HuH-7 (cell line): ENCODE measurements at regions not wholly inside any gene's neighbourhood (a gene's known extent, or its start where the extent isn't known, plus 50 kb on each side); places are given as distances from the start of the nearest gene placed in this dataset.
"Not testable (repeated sequence)": the region's sequence is repeated elsewhere in the genome, so short reads cannot be mapped to it uniquely, and the experiment has no call there.

Experiments used
- DNase-seq: peaks from one replicate; pipeline ENCODE4 v3.0.0; 2011; ENCODE audit warnings: low spot score

DNA sequence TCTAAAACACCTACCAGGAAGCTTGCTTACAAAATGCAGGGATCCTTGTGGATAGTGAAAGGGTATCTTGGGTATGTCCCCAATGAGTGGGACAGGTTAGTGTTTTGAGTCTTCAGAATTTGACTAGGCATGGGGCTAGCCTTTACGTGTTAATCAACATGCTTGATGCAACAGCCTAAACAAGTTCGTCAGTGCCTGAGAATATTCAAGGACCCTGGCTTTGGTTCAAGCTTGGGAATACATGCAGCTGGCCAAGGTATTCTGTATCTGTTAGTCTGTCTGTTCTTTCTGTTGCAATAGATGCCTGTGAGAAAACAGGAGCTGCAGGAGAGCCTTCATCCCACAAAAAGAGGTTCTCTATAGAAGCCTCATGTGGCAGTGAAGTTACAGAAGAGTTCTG lies 149.5 kb downstream of the CCNG2 start:
- no peak for DNase-seq

DNA sequence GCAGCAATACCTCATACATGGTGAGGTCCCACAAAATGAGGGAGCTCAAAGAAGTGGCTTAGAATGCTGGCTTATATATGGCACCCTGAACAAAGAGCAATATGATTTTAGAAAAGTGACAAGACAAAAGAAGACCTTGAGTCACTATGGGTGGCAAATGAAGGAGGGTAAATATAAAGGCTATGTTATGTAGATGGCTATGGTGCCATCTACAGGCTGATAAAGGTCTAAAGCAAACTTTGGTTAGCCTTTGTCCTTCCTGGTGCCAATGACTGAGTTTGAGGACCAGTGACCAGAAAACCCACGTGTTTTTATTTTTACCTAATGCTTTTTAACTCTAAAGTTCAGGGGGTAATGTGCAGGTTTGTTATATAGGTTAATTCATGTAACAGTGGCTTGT lies 151.8 kb downstream of the CCNG2 start:
- DNase-seq: peak; percentile 20

DNA sequence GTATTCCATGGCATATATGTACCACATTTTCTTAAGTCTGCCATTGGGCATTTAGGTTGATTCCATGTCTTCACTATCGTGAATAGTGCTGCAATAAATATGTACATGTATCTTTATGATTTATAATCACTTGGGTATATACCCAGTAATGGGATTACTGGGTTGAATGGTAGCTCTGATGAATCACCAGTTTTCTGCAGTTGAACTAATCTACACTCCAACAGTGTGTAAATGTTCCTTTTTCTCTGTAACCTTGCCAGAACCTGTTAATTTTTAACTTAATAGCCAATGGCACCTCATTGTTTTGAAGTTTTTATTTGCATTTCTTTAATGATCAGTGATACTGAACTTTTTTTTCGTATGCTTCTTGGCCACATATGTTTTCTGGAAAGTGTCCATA lies 152.5 kb downstream of the CCNG2 start:
- DNase-seq: no peak

DNA sequence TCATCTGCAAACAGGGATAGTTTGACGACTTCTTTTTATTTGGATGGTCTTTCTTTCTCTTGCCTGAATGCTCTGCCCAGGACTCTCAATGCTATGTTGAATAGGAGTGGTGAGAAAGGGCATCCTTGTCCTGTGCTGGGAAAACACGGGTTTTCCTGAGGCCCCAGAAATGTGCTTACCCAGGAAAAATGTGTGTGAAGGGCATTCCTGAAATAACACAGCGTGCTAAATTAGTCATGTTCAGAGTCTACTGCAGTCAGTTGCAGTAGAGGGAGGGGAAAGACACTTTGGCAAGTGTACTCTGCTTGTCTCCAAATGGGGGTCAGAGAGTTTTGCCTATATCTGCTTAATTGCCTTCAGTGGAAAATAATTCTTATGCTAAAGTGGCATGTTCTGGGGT lies 153.9 kb downstream of the CCNG2 start:
- DNase-seq: no peak

DNA sequence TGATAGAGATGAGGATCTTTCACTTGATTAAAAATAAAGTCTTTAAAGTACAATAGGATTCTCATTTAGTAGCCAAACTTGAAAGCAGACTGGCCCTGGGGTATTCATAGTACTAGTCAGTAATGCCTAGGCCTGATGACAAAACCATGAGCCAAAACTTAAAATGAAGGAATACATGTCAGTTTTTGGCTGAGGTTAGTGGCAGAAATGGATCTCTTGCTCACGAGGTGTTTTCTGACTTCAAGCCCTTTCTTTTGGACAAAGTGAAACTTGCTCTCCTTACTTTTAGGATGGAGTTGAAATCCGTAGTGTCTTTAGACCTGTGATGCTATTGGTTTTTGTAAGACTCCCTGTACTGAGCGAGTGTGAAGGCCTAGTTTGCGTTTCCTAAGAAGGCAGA lies 157.7 kb downstream of the CCNG2 start:
- DNase-seq: no peak

DNA sequence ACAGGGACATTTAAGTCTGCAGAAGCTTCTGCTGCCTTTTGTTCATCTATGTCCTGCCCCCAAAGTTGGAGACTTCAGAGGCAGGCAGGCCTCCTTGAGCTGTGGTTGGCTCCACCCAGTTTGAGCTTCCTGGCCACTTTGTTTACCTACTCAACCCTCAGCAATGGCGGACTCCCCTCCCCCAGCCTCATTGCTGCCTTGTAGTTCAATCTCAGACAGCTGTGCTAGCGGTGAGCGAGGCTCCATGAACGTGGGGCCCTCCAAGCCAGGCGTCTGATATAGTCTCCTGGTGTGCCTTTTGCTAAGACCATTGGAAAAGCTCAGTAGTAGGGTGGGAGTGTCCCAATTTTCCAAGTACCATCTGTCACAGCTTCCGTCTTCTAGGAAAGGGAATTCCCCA lies 170.1 kb downstream of the CCNG2 start:
- DNase-seq: no peak

DNA sequence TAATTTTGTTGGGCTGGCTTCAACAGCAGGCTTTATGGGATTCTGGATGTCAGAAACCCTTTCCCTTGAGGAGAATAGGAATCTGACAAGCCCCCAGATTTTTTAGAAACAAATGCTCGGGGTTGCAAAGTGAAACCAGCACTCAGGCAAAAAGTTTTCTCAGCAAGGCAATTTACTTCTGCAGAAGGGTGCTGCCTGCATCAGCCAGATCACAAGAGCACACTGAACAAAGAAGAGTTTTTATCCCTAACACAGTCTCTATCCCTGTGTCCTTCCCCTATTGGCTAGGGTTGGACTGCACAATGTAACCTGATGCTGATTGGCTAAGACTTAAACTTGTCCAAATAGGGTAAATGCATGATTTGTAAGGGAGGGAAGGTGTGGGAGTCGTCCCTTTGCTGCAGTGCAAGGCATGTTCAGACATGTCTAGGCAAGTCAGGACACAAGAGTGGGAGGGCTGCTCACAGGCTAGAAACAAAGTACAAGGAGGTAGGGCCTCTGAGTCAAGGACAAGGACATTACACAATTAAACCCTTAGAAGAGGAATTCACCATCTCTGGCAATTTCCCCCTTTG lies 175.8 kb downstream of the CCNG2 start:
- DNase-seq: no peak

DNA sequence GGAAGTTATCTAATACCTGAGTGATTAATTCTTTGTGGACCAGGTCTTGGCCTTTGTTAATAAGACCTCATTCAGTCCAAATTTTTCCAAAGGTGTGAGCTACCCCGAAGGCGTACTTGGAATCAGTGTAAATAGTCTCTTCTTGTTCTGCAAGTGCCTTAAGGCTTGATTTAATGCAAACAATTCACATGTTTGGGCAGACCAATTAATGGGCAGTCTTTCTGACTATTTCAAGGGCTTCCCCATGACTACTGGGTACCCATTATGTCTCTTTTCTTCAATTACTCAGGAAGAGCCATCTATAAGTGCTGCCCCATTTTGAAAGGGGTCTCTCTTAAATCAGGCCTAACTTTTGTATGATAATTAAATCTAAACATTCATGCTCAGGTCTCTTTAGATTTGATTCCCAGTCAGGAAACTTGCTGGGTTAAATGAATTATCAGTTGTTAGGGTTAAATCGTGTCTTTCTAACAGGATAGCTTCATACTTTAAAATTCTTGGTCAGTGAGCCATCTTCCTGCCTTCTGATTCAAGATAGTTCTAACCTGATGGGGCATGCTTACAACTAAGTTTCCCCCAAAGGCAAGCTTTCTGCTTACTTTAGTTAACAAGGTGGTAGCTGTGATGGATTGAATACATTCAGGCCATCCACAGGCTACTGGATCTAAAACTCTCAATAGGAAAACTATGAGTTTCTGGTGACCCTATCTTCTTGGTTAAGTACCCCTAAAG lies 179.6 kb downstream of the CCNG2 start:
- no peak for DNase-seq

DNA sequence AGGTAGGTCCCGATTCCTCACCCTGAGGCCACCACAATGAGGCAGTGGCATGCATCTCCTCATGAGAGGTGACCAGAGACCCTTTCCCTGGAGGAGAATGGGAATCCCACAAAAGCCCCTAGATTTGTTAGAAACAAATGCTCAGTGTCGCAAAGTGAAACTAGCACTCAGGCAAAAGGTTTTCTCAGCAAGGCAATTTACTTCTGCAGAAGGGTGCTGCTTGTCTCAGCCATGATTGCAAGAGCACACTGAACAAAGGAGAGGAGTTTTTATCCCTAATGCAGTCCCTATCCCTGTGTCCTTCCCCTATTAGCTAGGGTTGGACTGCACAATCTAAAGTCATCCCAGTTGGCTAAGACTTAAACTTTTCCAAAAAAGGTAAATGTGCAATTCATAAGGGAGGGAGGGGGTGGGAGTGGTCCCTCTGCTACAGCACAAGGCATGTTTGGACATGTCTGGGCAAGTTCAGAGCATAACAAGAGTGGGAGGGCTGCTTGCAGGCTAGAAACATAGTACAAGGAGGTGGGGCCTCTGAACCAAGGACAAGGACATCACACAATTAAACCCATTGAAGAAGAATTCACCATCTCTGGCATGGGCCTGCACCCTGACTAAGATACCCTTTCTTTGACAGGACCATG lies 185.3 kb downstream of the CCNG2 start:
- no peak for DNase-seq

DNA sequence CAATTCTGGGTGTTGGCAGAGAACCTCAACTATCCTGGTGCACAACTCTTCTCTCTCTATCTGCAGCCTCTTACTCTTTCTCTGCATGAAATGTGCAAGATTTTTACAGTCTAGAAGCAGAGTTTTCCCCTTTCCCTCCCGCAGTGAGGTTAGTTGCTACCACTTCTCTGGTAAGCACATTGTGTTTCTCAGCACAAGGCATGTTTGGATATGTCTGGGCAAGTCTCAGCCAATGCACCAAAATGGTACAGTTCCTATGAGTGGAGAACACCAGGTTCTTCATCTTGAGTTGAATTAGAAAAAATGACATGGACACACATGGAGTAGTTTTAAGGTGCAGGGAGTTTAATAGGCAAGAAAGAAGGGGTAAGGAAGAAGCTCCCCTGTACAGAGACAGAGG lies 187.0 kb downstream of the CCNG2 start:
- no peak for DNase-seq

DNA sequence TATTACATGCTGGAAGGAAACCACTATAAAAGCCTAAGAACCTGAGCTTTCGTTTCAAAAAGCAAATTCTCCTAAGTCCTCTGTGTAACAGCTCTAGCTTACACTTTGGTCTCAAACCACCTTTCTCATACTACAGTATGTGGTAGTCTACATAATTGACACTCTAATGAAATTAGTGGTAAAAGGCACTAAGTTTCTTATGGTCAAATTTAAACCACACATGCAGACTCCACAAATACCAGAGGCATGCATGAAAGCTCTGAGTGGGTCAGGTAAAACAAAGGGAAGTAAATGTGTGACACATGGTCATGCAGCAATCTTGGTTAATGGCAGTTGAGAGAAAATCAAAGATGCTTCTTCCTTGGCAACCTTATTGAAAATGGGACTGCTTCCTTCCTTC lies 187.8 kb downstream of the CCNG2 start:
- no peak for DNase-seq

DNA sequence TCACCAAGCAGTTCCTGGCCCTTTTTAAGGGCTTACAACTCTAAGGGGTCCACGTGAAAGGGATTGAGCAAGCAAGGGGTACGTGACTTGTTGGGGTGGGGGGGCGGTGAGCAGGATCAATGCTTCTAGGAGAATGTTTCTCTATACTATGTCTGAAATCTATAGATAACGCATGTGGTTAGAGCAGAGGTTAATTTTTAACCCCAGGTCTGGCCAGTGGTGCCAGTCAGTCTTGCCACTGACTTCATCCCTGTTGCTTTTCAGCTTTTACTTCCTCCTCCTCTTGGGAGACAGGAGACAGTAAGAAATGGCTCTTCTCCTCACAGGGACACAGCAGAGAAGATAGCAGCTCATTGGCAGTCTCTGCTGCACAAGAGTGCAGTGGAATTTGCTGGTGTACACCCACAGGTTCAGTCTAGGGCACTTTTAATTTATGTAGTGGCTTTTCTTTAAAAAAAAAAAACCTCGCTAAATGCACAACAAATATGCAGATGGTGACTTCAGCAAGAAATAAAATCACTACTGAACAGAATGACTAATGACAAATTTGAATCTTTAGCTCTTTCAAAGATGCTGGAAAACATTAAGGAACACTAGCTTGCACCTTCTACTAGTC lies 190.5 kb downstream of the CCNG2 start:
- peak; percentile 19 for DNase-seq

DNA sequence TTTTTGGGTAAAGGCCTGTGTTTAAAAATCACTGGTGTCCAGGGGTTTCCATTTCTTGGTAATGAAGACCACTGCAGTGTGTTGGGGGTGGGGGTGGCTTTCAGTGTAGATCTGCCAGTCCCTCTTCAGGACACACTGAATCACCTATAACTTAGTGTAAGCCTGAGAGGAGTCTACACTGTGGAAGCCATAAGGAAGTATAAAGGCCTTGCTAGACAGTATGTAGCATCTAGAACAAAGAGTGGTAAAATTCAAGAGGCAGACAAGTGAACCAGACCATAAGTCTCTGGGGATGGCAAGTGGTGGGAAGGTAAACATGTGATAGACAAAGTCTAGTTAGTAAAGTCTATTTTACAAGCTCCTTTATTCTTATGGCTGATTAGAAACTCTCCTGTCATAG lies 191.8 kb downstream of the CCNG2 start:
- no peak for DNase-seq

DNA sequence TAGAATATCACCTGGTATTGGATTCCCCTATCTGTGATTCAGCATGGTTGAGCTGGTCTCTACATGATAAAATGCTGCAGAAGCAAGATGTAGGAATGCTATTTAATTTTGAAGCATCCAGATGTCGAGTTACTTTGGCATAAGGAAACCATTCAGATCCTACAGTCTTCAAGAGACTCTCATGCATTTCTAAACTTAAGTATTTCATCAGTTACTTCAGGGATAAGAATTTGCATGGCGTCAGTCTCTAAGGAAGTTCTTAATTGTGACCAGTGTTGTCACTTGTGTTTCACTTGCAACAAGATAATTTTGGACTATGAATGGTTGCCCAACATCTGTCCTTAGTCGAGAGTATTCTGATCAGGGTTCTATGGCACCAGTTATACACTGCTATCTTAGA lies 192.4 kb downstream of the CCNG2 start:
- DNase-seq: no peak

DNA sequence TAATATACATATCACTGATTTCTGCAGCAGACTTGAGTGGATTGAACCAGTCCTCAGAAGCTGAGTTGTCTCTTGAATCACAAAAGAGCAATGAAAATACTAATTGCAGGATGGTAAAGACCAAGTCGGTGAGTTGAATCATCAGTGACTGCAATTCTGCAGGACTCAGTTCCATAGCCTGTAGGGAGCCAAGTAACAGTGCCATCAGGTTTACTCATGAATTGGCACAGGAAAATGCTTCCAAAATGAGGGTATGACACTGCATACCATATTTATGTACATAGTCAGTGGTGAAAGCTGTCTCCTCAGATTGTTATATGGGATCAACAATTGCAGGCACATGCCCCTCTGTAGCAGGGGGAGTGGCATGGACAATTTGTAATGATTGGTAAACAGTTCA lies 192.8 kb downstream of the CCNG2 start:
- DNase-seq: no peak

DNA sequence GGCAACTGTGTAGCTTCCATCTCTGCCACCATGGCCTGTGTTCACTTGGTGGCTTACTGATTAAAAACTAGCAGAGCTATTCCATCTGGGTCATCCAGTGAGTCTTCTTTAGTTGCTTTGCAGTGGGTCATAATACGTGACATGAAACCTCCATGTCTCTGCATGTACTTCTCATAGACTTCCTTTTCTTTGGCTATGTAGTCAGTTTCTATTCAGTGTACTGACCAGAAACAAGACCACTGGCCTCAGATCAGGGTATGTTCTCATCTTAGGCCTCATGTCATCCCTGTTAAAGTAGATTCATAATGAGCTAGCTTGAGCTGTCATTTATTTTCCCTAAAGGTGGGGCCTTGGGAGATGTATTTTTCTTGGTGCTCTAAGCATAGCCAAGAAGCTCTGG lies 195.2 kb downstream of the CCNG2 start:
- DNase-seq: no peak

DNA sequence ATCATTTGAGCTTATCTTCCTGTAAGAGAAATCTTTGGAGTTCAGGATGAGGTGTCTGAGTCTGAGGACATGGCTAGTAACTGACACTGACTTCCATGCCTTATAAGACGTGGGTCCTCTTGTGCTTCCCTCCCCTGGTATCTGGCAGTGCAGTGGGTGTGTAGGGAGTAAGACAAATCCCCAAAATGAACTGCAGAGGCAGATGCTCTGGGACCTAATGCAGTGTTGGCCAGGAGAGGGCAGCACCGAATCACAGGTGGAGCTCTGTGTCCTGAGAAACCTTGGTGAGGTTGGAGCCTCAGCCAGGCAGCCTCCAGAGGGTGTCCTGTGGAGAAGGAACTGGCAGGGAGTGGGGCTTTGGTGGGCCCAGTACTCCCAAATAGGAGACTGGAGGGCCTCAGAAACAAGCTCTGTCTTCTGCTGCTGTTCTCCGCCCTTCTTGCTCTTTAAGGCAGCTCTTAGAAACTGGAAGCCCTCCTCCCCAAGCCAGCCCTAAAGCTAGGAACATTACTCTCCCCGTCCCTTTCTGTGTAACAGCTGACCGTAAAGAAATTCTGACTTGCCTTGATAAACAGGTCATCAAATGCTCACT lies 196.8 kb downstream of the CCNG2 start:
- not testable (repeated sequence) for DNase-seq

DNA sequence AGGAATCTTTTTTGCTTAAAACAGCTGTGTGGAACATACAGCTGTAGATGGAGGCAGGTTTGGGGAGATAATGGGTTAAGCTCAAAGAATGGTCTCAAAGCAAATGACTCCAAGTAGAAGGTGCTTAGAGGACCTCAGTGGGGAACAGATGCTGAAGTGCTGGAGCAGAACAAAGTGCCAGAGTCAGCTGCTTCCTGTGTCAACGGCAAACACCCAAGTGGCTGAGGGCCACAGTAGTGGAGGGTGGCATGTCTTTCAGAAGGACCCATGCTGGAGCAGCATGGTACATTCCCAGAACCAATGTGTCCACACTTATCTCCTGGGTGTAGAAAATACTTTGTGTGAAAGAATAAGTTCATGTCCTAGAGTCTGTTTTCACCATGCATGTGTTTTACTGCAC lies 197.5 kb downstream of the CCNG2 start:
- no peak for DNase-seq

DNA sequence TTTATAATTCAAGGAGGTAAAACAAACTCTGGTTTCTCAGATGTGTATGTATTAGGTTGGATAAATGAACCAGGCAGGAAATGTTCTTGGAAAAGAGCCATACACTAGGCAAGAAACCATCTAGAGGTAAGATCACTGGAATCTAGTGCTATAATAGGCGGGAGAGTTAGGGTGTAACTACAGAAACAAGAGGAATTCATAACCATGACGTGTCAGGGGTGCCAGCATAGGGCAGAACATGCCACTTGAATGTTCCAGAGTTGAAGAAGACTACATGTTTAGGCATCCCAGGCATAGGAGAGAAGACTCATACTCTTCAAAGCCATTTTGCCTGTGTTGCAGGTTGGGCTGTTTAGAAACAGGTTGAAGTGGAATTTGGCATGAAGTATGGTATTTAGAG lies 198.7 kb downstream of the CCNG2 start:
- DNase-seq: no peak

DNA sequence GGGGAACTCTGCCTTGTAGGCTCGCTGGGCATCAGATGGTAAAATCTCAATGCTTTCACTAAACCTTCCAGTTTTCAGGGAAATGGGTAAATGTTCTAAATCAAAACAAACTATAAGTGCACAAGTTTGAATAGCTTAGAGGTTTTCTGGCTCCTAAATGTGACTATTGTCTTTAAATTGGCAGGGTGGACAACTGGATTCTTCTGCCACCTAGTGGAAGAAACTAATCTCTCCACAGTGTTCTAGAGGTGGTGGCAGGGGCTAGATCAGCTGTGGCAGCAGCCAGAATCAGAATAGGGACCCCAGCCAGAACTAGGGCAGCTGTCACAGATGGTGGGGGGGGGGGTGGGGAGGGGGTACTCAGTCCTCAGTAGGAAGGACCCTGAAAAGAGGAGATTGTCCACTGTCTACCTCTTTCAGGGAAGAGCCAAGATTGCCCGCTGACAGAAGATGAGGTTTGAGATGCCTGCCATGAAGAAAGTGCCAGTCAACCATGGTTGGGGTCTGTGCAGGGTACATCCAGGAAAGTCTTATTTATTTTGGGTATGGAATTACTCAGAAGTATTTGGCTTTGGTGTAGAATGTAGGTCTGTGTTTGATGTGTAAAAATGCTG lies 201.4 kb downstream of the CCNG2 start:
- peak; percentile 46 for DNase-seq

DNA sequence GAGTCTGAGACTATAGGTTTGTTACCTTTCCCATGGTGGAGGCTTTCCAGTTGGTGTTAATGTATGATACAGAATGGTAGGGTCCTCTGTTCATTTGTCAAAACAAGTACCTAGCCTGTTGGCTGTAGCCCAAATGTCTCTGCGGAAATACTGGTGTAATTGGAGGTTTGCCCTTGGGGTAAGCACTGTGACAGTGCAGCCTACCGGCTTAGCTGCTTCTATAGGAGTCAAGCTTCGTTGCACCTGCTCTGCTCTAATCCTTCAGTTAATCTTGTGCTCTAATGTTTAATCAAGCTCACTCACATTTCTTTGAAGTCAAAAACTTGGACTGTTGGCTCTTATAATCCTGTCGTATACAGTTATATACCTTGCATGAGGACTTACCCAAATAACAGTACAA lies 203.4 kb downstream of the CCNG2 start:
- no peak for DNase-seq

DNA sequence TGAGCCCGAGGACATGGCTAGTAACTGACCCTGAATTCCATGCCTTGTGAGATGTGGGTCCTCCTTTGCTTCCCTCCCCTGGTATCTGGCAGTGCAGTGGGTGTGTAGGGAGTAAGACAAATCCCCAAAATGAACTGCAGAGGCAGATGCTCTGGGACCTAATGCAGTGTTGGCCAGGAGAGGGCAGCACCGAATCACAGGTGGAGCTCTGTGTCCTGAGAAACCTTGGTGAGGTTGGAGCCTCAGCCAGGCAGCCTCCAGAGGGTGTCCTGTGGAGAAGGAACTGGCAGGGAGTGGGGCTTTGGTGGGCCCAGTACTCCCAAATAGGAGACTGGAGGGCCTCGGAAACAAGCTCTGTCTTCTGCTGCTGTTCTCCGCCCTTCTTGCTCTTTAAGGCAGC lies 209.9 kb downstream of the CCNG2 start:
- DNase-seq: not testable (repeated sequence)

DNA sequence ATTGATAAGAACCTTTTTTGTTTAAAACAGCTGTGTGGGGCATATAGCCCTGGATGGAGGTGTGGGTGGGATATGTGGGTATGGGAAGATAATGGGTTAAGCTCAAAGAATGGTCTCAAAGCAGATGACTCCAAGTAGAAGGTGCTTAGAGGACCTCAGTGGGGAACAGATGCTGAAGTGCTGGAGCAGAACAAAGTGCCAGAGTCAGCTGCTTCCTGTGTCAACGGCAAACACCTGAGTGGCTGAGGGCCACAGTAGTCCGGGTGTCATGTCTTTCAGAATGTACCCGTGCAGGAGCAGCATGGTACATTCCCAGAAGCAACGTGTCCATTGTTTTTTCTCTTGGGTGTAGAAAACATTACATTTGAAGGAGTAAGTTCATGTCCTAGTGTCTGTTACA lies 210.6 kb downstream of the CCNG2 start:
- no peak for DNase-seq
